ENCODE measurements at regions not wholly inside any gene's neighbourhood (a gene's known extent, or its start where the extent isn't known, plus 50 kb on each side); places are given as distances from the start of the nearest gene placed in this dataset.

GRCh38 chr2:19598971-19599370, 240.5 kb upstream of the OSR1 start:
- 82 to 83% methylated on average over 3 of the region's 3 CpGs for WGBS, 2 donors
- Histone ChIP-seq H3K27me3 (no peaks in the 10 kb centered on the region), H3K9me3 (no peaks in the 10 kb centered on the region), H3K4me1 (no peaks in the 10 kb centered on the region), H3K36me3 (no peaks in the 10 kb centered on the region), H3K4me3 (replicated peaks in 1 of 3) (no peak overlapping the region), H3K27ac (no peak overlapping the region)
- no peak for DNase-seq
- no peak for TF ChIP-seq POLR2A (IDR thresholded peaks at IDR 0.05)
- TF ChIP-seq CTCF (IDR thresholded peaks at IDR 0.05), result no peak
- intact Hi-C loops (cut with DNase I), result no loop called here

GRCh38 chr2:19592197-19592596, 233.8 kb upstream of the OSR1 start:
- no peak overlapping the region for H3K27ac ChIP-seq

GRCh38 chr2:19589791-19590190, 231.4 kb upstream of the OSR1 start:
- DNase-seq, result no peak
- 90 to 91% methylated on average over 4 of the region's 4 CpGs for WGBS, 2 donors
- H3K9me3 ChIP-seq, result no peaks in the 10 kb centered on the region
- H3K4me3 ChIP-seq (replicated peaks in 1 of 3), result no peak overlapping the region
- no peaks in the 10 kb centered on the region for H3K36me3 ChIP-seq
- no peaks in the 10 kb centered on the region for H3K4me1 ChIP-seq
- H3K27ac ChIP-seq, result no peak overlapping the region
- TF ChIP-seq POLR2A (IDR thresholded peaks at IDR 0.05), result no peak
- H3K27me3 ChIP-seq, result no peaks in the 10 kb centered on the region
- intact Hi-C loops (cut with DNase I), result no loop called here

More at GRCh38 chr2:19592197-19592596, 233.8 kb upstream of the OSR1 start:
- no peak for DNase-seq
- H3K27me3 ChIP-seq, result no peaks in the 10 kb centered on the region
- H3K4me3 ChIP-seq (replicated peaks in 1 of 3), result no peak overlapping the region
- no peaks in the 10 kb centered on the region for H3K9me3 ChIP-seq
- intact Hi-C loops (cut with DNase I), result no loop called here
- TF ChIP-seq CTCF (IDR thresholded peaks at IDR 0.05), result no peak
- no peak for TF ChIP-seq POLR2A (IDR thresholded peaks at IDR 0.05)
- H3K36me3 ChIP-seq, result no peaks in the 10 kb centered on the region
- no peaks in the 10 kb centered on the region for H3K4me1 ChIP-seq

- DNase-seq, result no peak
- Histone ChIP-seq H3K36me3 (no peaks in the 10 kb centered on the region), H3K27me3 (no peaks in the 10 kb centered on the region), H3K9me3 (no peaks in the 10 kb centered on the region), H3K4me3 (replicated peaks in 1 of 3) (no peak overlapping the region), H3K27ac (no peak overlapping the region), H3K4me1 (no peaks in the 10 kb centered on the region)
- intact Hi-C loops (cut with DNase I), result no loop called here
- 39 to 67% methylated on average over 4 of the region's 4 CpGs for WGBS, 2 donors
- TF ChIP-seq POLR2A (IDR thresholded peaks at IDR 0.05), result no peak
- no peak for TF ChIP-seq CTCF (IDR thresholded peaks at IDR 0.05)
Measured at GRCh38 chr2:19580830-19581229, 222.4 kb upstream of the OSR1 start.

- WGBS, 2 donors, result 57 to 69% methylated on average over 1 of the region's 1 CpG
- Histone ChIP-seq H3K36me3 (no peaks in the 10 kb centered on the region), H3K4me3 (replicated peaks in 1 of 3) (no peak overlapping the region), H3K4me1 (no peaks in the 10 kb centered on the region), H3K27ac (no peak overlapping the region), H3K27me3 (no peaks in the 10 kb centered on the region), H3K9me3 (no peaks in the 10 kb centered on the region)
- no peak for DNase-seq
- no peak for TF ChIP-seq POLR2A (IDR thresholded peaks at IDR 0.05)
- no peak for TF ChIP-seq CTCF (IDR thresholded peaks at IDR 0.05)
- intact Hi-C loops (cut with DNase I), result no loop called here
Measured at GRCh38 chr2:19580264-19580663, 221.8 kb upstream of the OSR1 start.

GRCh38 chr2:19579461-19579860, 221.0 kb upstream of the OSR1 start:
- intact Hi-C loops (cut with DNase I), result no loop called here
- TF ChIP-seq POLR2A (IDR thresholded peaks at IDR 0.05) (no peak), CTCF (IDR thresholded peaks at IDR 0.05) (no peak)
- no peak for DNase-seq
- Histone ChIP-seq H3K27ac (no peak overlapping the region), H3K4me3 (replicated peaks in 1 of 3) (no peak overlapping the region), H3K27me3 (no peaks in the 10 kb centered on the region), H3K36me3 (no peaks in the 10 kb centered on the region), H3K4me1 (no peaks in the 10 kb centered on the region), H3K9me3 (no peaks in the 10 kb centered on the region)
- WGBS, 2 donors, result 83% methylated on average over 3 of the region's 3 CpGs
